Activated T-cell treated with anti-CD3 and anti-CD28 coated beads, Interleukin-2, amount 50 U/mL, for 24 hours (primary cell): ENCODE measurements at regions not wholly inside any gene's neighbourhood (a gene's known extent, or its start where the extent isn't known, plus 50 kb on each side); places are given as distances from the start of the nearest gene placed in this dataset.
"Not testable (repeated sequence)": the region's sequence is repeated elsewhere in the genome, so short reads cannot be mapped to it uniquely, and the experiment has no call there.

ENCODE experiments used
- DNase-seq: peaks from one replicate; pipeline ENCODE4 v3.0.0-alpha.2; 2020
- H3K27ac Mint-ChIP-seq: 2 replicates; pipeline ENCODE4 v1.8.0; 2020; ENCODE audit warnings: mild to moderate bottlenecking, mixed read lengths
- H3K27me3 Mint-ChIP-seq: 2 replicates; pipeline ENCODE4 v1.8.0; 2020; ENCODE audit warnings: mixed read lengths
- H3K36me3 Mint-ChIP-seq: 2 replicates; pipeline ENCODE4 v1.8.0; 2020; ENCODE audit warnings: low read depth, mixed read lengths
- H3K4me1 Mint-ChIP-seq: 2 replicates; pipeline ENCODE4 v1.8.0; 2020; ENCODE audit warnings: low read depth, mixed read lengths
- H3K4me3 Mint-ChIP-seq: 2 replicates; pipeline ENCODE4 v1.8.0; 2020; ENCODE audit warnings: mild to moderate bottlenecking, moderate library complexity, mixed read lengths
- H3K9me3 Mint-ChIP-seq: 2 replicates; pipeline ENCODE4 v1.8.0; 2020; ENCODE audit warnings: mixed read lengths

DNA sequence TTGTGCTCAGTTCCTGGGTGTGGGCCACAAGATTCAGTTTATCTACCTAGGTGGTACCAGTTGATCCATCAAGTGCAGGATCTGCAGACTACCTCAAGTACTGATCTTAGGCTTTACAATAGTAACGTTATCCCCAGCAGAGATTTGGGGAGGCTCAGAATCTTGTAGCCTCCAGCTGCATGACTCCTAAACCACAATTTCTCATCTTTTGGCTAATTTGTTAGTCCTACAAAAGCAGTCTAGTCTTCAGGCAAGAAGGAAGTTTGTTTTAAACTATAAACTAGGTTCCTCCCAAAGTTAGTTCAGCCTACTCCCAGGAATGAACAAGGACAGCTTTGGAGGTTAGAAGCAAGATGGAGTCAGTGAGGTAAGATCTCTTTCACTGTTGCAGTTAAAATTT is 213.5 kb upstream of the PIEZO2 start:
- Mint-ChIP-seq H3K9me3 (no peaks in the 10 kb centered on the region), H3K27me3 (no peaks in the 10 kb centered on the region), H3K4me3 (no peak overlapping the region), H3K36me3 (no peaks in the 10 kb centered on the region), H3K4me1 (no peaks in the 10 kb centered on the region), H3K27ac (no peak overlapping the region)
- no peak for DNase-seq

DNA sequence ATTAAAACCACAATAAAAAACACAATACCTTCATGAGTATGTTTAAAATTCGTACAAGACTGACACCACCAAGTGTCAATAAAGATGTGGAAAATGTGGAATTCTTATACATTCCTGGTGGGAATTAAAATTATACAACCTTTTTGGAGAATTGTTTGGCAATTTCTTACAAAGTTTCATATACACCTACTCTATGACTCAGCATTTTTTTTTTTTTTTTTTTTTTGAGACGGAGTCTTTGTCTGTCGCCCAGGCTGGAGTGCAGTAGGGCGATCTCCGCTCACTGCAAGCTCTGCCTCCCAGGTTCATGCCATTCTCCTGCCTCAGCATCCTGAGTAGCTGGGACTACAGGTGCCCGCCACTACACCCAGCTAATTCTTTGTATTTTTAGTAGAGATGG is 212.5 kb upstream of the PIEZO2 start:
- not testable (repeated sequence) for H3K36me3 Mint-ChIP-seq, DNase-seq, H3K9me3 Mint-ChIP-seq, H3K4me3 Mint-ChIP-seq, H3K27me3 Mint-ChIP-seq, H3K27ac Mint-ChIP-seq, H3K4me1 Mint-ChIP-seq

DNA sequence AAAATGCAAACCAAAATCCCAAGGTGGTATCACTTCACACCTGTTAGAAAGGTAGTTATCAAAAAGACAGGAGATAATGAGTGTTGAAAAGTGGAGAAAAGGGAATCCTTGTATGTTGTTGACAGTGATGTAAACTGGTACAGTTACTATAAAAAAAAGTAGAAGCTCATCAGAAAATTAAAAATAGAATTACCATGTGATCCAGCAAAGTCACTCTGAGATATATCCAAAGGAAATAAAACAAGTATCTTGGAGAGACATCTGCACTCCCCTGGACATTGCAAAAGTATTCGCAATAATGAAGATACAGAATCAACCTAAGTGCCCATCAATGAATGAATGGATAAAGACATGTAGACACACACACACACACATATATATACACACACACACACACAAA is 208.3 kb upstream of the PIEZO2 start:
- no peak overlapping the region for H3K4me3 Mint-ChIP-seq
- no peak overlapping the region for H3K27ac Mint-ChIP-seq
- H3K27me3 Mint-ChIP-seq = no peaks in the 10 kb centered on the region
- no peak for DNase-seq
- H3K9me3 Mint-ChIP-seq = peaks cover 4% of the 10 kb centered on the region
- H3K36me3 Mint-ChIP-seq = no peaks in the 10 kb centered on the region
- no peaks in the 10 kb centered on the region for H3K4me1 Mint-ChIP-seq

DNA sequence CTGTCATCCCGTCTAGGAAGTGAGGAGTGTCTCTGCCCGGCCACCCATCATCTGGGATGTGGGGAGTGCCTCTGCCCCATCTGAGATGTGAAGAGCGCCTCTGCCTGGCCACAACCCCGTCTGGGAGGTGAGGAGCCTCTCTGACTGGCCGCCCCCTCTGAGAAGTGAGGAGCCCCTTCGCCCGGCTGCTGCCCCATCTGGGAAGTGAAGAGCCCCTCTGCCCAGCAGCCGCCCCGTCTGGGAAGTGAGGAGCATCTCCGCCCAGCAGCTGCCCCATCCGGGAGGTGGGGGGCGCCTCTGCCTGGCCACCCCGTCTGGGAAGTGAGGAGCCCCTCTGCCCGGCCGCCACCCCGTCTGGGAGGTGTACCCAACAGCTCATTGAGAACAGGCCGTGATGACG is 195.2 kb upstream of the PIEZO2 start:
- H3K9me3 Mint-ChIP-seq = peaks cover 17% of the 10 kb centered on the region
- not testable (repeated sequence) for H3K4me3 Mint-ChIP-seq, H3K27me3 Mint-ChIP-seq, H3K27ac Mint-ChIP-seq, DNase-seq, H3K4me1 Mint-ChIP-seq, H3K36me3 Mint-ChIP-seq

DNA sequence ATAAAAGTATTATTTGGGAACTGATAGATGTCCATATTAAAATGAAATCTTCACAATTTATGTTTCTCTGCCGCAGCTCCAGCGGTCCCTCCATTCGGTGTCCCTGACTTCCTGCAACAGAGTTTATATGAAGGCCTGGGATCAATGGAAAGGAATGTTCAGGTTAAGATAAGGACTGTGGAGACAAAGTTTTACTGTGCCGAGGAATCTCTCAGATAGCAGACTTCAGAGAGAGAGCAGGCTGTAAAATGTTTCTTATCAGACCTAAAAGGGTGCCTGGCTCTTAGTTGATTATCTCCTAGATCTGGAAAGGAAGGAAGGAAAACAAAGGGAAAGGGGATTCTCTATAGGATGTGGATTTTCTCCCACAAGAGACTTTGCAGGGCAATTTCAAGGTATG is 193.7 kb upstream of the PIEZO2 start:
- no peaks in the 10 kb centered on the region for H3K27me3 Mint-ChIP-seq
- peaks cover 17% of the 10 kb centered on the region for H3K9me3 Mint-ChIP-seq
- H3K4me3 Mint-ChIP-seq = no peak overlapping the region
- H3K36me3 Mint-ChIP-seq = no peaks in the 10 kb centered on the region
- no peak for DNase-seq
- H3K4me1 Mint-ChIP-seq = no peaks in the 10 kb centered on the region
- no peak overlapping the region for H3K27ac Mint-ChIP-seq

- DNase-seq, H3K27me3 Mint-ChIP-seq, H3K27ac Mint-ChIP-seq, H3K36me3 Mint-ChIP-seq, H3K4me3 Mint-ChIP-seq, H3K4me1 Mint-ChIP-seq: not testable (repeated sequence)
- H3K9me3 Mint-ChIP-seq = peaks cover 13% of the 10 kb centered on the region
Observed at GRCh38 chr18:11342115-11342514, 192.7 kb upstream of the PIEZO2 start.

- H3K27me3 Mint-ChIP-seq = no peaks in the 10 kb centered on the region
- no peaks in the 10 kb centered on the region for H3K36me3 Mint-ChIP-seq
- peaks cover 8% of the 10 kb centered on the region for H3K9me3 Mint-ChIP-seq
- H3K4me3 Mint-ChIP-seq = no peak overlapping the region
- H3K27ac Mint-ChIP-seq = no peak overlapping the region
- no peak for DNase-seq
- no peaks in the 10 kb centered on the region for H3K4me1 Mint-ChIP-seq
Observed at GRCh38 chr18:11339188-11339775, 189.9 kb upstream of the PIEZO2 start.

DNA sequence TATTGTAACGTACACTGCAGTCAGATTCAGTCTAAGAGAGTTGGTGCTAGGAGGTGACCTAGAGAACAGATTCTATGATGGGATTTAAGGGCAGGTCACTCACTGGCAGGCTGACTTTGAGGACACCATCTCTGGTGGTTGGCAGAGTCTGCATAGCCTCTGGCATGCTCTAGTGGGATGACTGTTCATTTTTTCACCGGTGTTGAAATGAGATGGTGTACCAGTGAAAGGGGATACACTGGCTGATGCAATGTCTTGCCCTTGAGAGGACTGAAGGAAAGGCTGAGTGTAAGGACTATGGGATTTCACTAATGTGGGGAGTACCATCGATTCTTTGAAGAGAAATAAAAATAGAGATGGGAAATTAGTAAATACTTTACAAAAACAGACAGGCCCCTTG is 186.9 kb upstream of the PIEZO2 start:
- Mint-ChIP-seq H3K27me3 (no peaks in the 10 kb centered on the region), H3K9me3 (no peaks in the 10 kb centered on the region), H3K27ac (no peak overlapping the region), H3K36me3 (no peaks in the 10 kb centered on the region), H3K4me1 (no peaks in the 10 kb centered on the region), H3K4me3 (no peak overlapping the region)
- DNase-seq = no peak

DNA sequence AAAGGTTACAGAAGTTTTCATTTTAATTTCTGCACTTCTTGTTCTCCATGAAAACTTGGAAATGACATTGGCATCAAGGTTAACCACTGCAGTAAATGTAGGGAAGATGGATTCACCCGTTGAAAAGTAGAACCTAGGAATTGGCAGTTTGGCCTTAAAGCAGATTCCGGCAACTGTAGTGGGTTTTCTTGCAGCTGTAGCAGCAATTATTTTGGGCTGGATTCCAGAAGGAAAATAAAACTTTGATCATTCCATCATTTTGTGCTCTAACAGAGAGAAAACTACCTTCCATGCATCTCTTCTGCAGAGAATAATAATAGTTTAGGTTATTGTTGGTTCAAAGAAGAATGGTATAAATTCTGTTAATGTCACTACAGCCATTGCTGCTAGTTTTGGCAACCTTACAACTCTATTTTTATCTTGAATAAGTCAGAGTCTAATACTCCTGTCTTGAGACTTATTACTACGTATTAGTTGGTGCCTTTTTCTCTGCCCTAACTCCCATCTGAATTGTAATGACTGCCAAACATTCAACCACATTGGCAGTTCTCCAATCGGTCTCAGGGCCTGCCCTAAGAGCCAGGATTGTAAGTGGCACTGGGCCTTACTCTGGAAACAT is 178.1 kb upstream of the PIEZO2 start:
- no peaks in the 10 kb centered on the region for H3K27me3 Mint-ChIP-seq
- no peak for DNase-seq
- H3K9me3 Mint-ChIP-seq = no peaks in the 10 kb centered on the region
- H3K4me3 Mint-ChIP-seq = no peak overlapping the region
- no peaks in the 10 kb centered on the region for H3K36me3 Mint-ChIP-seq
- H3K4me1 Mint-ChIP-seq = peaks cover 5% of the 10 kb centered on the region
- no peak overlapping the region for H3K27ac Mint-ChIP-seq

GRCh38 chr18:11324956-11325882 is 175.8 kb upstream of the PIEZO2 start:
- H3K27me3 Mint-ChIP-seq = no peaks in the 10 kb centered on the region
- H3K9me3 Mint-ChIP-seq = no peaks in the 10 kb centered on the region
- H3K4me3 Mint-ChIP-seq = no peak overlapping the region
- H3K4me1 Mint-ChIP-seq = peaks cover 5% of the 10 kb centered on the region
- no peaks in the 10 kb centered on the region for H3K36me3 Mint-ChIP-seq
- no peak overlapping the region for H3K27ac Mint-ChIP-seq
- no peak for DNase-seq

DNA sequence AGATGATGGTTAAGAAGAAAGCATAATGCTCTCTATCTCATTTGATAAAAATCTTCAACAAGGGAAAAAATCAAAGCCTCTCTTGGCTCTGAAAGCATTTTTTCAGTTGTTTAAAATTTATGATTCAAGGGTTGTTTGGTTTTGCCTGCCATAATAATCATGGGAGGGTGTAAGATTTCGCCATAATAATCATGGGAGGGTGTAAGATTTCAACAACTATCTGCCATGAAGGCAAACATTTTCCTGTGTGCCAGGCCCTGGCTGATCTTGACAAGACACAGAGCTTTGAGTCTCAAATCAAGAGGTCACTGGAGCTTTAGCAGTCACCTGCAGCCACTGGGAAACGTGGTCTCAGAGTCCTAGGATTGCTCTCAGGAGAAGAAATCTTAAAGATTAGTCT is 175.1 kb upstream of the PIEZO2 start:
- no peaks in the 10 kb centered on the region for H3K36me3 Mint-ChIP-seq
- peaks cover 5% of the 10 kb centered on the region for H3K4me1 Mint-ChIP-seq
- DNase-seq = no peak
- no peaks in the 10 kb centered on the region for H3K9me3 Mint-ChIP-seq
- H3K27ac Mint-ChIP-seq = no peak overlapping the region
- no peaks in the 10 kb centered on the region for H3K27me3 Mint-ChIP-seq
- no peak overlapping the region for H3K4me3 Mint-ChIP-seq

DNA sequence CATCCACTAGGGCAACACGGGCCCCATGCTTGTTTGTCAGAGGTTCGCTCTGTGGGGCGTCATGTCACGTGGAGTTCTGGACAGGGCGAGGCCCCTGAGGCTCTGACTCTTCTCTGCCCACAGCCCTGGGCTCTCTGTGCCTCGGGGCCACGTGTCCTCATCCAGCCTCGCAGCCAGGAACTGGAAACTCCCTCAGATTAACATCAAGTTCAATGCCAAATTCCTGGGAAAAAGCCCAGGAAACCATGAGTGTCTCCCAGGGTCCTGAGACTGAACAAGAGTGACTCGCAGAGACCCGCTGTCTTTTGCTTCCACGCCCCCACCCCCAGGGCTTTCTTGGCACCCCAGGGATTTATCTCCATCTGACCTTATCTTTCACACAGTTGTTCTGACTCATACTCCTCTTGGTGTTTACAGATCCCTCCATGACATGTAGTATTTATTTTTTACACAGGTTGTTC is 174.0 kb upstream of the PIEZO2 start:
- H3K27ac Mint-ChIP-seq = no peak overlapping the region
- no peaks in the 10 kb centered on the region for H3K27me3 Mint-ChIP-seq
- H3K4me1 Mint-ChIP-seq = peaks cover 5% of the 10 kb centered on the region
- no peaks in the 10 kb centered on the region for H3K9me3 Mint-ChIP-seq
- H3K36me3 Mint-ChIP-seq = no peaks in the 10 kb centered on the region
- H3K4me3 Mint-ChIP-seq = no peak overlapping the region
- no peak for DNase-seq

- H3K27ac Mint-ChIP-seq = no peak overlapping the region
- DNase-seq = no peak
- H3K36me3 Mint-ChIP-seq = no peaks in the 10 kb centered on the region
- no peaks in the 10 kb centered on the region for H3K9me3 Mint-ChIP-seq
- no peak overlapping the region for H3K4me3 Mint-ChIP-seq
- peaks cover 5% of the 10 kb centered on the region for H3K4me1 Mint-ChIP-seq
- H3K27me3 Mint-ChIP-seq = no peaks in the 10 kb centered on the region
Observed at GRCh38 chr18:11322716-11323115, 173.3 kb upstream of the PIEZO2 start.

DNA sequence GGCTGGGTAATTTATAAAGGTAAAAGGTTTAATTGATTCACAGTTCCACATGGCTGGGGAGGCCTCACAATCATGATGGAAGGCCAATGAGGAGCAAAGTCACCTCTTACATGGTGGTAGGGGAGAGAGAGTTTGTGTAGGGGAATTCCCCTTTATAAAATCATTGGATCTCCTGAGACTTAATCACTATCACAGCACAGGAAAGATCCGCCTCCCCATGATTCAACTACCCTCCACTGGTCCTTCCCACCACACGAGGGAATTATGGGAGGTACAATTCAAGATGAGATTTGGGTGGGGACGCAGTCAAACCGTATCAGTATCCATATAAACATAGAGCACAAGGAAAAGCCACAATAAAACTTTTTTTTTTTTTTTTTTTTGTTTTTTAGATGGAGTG is 172.6 kb upstream of the PIEZO2 start:
- no peaks in the 10 kb centered on the region for H3K36me3 Mint-ChIP-seq
- no peaks in the 10 kb centered on the region for H3K9me3 Mint-ChIP-seq
- no peaks in the 10 kb centered on the region for H3K27me3 Mint-ChIP-seq
- peaks cover 5% of the 10 kb centered on the region for H3K4me1 Mint-ChIP-seq
- no peak overlapping the region for H3K27ac Mint-ChIP-seq
- no peak for DNase-seq
- H3K4me3 Mint-ChIP-seq = no peak overlapping the region

GRCh38 chr18:11320986-11321385 is 171.6 kb upstream of the PIEZO2 start:
- no peak overlapping the region for H3K27ac Mint-ChIP-seq
- H3K4me3 Mint-ChIP-seq = no peak overlapping the region
- no peaks in the 10 kb centered on the region for H3K9me3 Mint-ChIP-seq

More at GRCh38 chr18:11320986-11321385, 171.6 kb upstream of the PIEZO2 start:
- DNase-seq = no peak
- H3K27me3 Mint-ChIP-seq = no peaks in the 10 kb centered on the region
- H3K36me3 Mint-ChIP-seq = no peaks in the 10 kb centered on the region
- H3K4me1 Mint-ChIP-seq = peaks cover 5% of the 10 kb centered on the region
